ENCODE measurements at regions not wholly inside any gene's neighbourhood (a gene's known extent, or its start where the extent isn't known, plus 50 kb on each side); places are given as distances from the start of the nearest gene placed in this dataset.

DNA sequence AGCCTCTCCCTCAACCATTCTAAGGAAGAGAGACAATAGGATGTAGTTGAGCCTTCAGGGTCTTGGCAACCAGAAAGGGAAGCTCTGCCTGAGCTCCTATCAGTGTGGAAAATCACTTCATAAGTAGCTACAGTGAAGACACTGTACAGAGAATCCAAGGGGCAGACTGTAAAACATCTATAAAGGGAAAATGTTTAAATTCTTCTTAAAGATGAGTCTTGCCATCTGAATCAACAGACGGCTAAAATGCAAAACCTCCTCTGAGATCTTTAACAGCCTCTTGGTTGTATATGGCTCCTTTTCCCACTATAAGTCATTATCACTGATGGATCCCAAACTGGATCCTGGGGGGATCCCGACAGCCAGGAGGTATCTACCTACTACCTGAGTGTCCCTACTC is 239.2 kb upstream of the SOX9 start:
- Histone ChIP-seq H2AK5ac (ENCODE audit: low read depth, low read length) (no peak overlapping the region), H4K5ac (ENCODE audit: insufficient read length, low read depth, low read length) (no peak overlapping the region), H3K79me1 (ENCODE audit: low read depth, low read length) (no peaks in the 10 kb centered on the region), H3K4me3 (ENCODE audit: extremely low read depth in 1 of 4, insufficient read depth in 2 of 4, low read depth in 3 of 4, low read length in 4 of 4) (no peak overlapping the region), H3K56ac (replicated peaks; ENCODE audit: insufficient read length, low read depth, low read length) (no peak overlapping the region), H2BK5ac (ENCODE audit: low read depth, low read length) (no peak overlapping the region), H4K20me1 (replicated peaks in 1 of 2; ENCODE audit: control insufficient read depth in 1 of 2, insufficient read depth in 2 of 2, low read length in 2 of 2) (no peaks in the 10 kb centered on the region), H3K4me2 (ENCODE audit: insufficient read depth in 1 of 2, low read depth in 2 of 2, low read length in 2 of 2) (no peak overlapping the region), H3K9me3 (ENCODE audit: insufficient read depth in 2 of 2, low read depth in 1 of 2, low read length in 1 of 2) (no peaks in the 10 kb centered on the region), H2BK15ac (ENCODE audit: low read length) (no peak overlapping the region), H2BK12ac (ENCODE audit: low read depth, low read length) (no peak overlapping the region), H3K9ac (replicated peaks in 1 of 4; ENCODE audit: extremely low read depth in 1 of 4, low read depth in 3 of 4, low read length in 3 of 4) (no peak overlapping the region), H3K14ac (ENCODE audit: insufficient read length) (no peak overlapping the region), H3K27ac (ENCODE audit: low read depth, low read length) (no peak overlapping the region), H2AFZ (ENCODE audit: low read length) (no peak overlapping the region), H3K18ac (ENCODE audit: extremely low read depth, low read length) (no peak overlapping the region), H3K23ac (ENCODE audit: insufficient read length) (peak overlapping the region; percentile 15), H3K4ac (replicated peaks; ENCODE audit: insufficient read length, low read depth, low read length) (no peak overlapping the region), H4K91ac (replicated peaks; ENCODE audit: insufficient read length, low read length) (no peak overlapping the region), H2BK20ac (ENCODE audit: low read length) (no peak overlapping the region), H4K8ac (ENCODE audit: extremely low read depth, insufficient read depth, low read length) (no peak overlapping the region), H3K36me3 (ENCODE audit: control insufficient read depth in 2 of 4, insufficient read depth in 4 of 4, low read length in 3 of 4) (no peaks in the 10 kb centered on the region), H3K27me3 (replicated peaks in 1 of 4; ENCODE audit: control insufficient read depth in 3 of 4, extremely low read depth in 1 of 4, insufficient read depth in 3 of 4, low read length in 3 of 4) (no peaks in the 10 kb centered on the region), H3K23me2 (ENCODE audit: low read depth, low read length) (no peaks in the 10 kb centered on the region), H3K4me1 (replicated peaks in 1 of 4; ENCODE audit: control insufficient read depth in 3 of 4, insufficient read depth in 4 of 4, low read length in 3 of 4) (no peaks in the 10 kb centered on the region), H3K79me2 (ENCODE audit: control insufficient read depth in 1 of 2, insufficient read depth in 2 of 2, low read length in 2 of 2) (no peaks in the 10 kb centered on the region), H2BK120ac (replicated peaks; ENCODE audit: low read depth, low read length) (no peak overlapping the region)
- DNase-seq (ENCODE audit: low read depth in 1 of 2, low spot score in 2 of 2) (no peak), FAIRE-seq (no peak)
- ChIA-PET CTCF (ENCODE audit: partially characterized antibody) (no interaction called here), POLR2A (ENCODE audit: partially characterized antibody) (interaction anchor here (0.5 kb wide), 1 partner anchor 593 kb away, joined by 3 read pairs; no protein-coding TSS in a partner anchor)
- WGBS, 2 experiments (ENCODE audit: extremely low coverage in 1 of 2, insufficient coverage in 1 of 2, insufficient read length in 1 of 2, insufficient replicate concordance in 2 of 2, low coverage in 1 of 2, low lambda C conversion rate in 2 of 2, missing lambda C conversion rate in 1 of 2): 90% methylated on average over 2 of the region's 2 CpGs; no CpG with 5 or more reads in 1 of the 2 experiments
- no peak for TF ChIP-seq ASH2L (IDR thresholded peaks at IDR 0.05; ENCODE audit: low read length)
- no peak for TF ChIP-seq SP2 (IDR thresholded peaks at IDR 0.05; ENCODE audit: low read length)
- TF ChIP-seq TAF1 (IDR thresholded peaks at IDR 0.05; ENCODE audit: low read depth, low read length): no peak
- TF ChIP-seq BACH1 (IDR thresholded peaks at IDR 0.05; ENCODE audit: low read length): no peak
- no peak for TF ChIP-seq TEAD4 (IDR thresholded peaks at IDR 0.05; ENCODE audit: low read depth, low read length)
- no peak for TF ChIP-seq SUZ12 (IDR thresholded peaks at IDR 0.05; ENCODE audit: low read length)
